HUES6 (cell line): ENCODE measurements at regions not wholly inside any gene's neighbourhood (a gene's known extent, or its start where the extent isn't known, plus 50 kb on each side); places are given as distances from the start of the nearest gene placed in this dataset.

Experiments used
- H3K27ac ChIP-seq: 2 replicates; pipeline ENCODE4 v1.7.0; 2013; ENCODE audit warnings: low read depth, mild to moderate bottlenecking, low read length, inconsistent platforms
- H3K27me3 ChIP-seq: 2 replicates; pipeline ENCODE4 v1.6.1; 2013; ENCODE audit warnings: low read length; ENCODE audit not compliant: control insufficient read depth, insufficient read depth
- H3K36me3 ChIP-seq: 2 replicates; pipeline ENCODE4 v1.6.1; 2013; ENCODE audit warnings: low read length; ENCODE audit not compliant: control insufficient read depth, insufficient read depth
- H3K4me1 ChIP-seq: 2 replicates; pipeline ENCODE4 v1.6.1; 2013; ENCODE audit warnings: low read length; ENCODE audit not compliant: control insufficient read depth, insufficient read depth
- H3K4me3 ChIP-seq: 2 replicates; pipeline ENCODE4 v1.5.1; 2013; ENCODE audit warnings: low read depth, low read length
- H3K9ac ChIP-seq: one replicate; pipeline ENCODE4 v1.6.1; 2013; ENCODE audit warnings: mild to moderate bottlenecking, low read length
- H3K9me3 ChIP-seq: 2 replicates; pipeline ENCODE4 v1.6.1; 2013; ENCODE audit warnings: low read depth, low read length; ENCODE audit not compliant: control insufficient read depth, insufficient read depth

DNA sequence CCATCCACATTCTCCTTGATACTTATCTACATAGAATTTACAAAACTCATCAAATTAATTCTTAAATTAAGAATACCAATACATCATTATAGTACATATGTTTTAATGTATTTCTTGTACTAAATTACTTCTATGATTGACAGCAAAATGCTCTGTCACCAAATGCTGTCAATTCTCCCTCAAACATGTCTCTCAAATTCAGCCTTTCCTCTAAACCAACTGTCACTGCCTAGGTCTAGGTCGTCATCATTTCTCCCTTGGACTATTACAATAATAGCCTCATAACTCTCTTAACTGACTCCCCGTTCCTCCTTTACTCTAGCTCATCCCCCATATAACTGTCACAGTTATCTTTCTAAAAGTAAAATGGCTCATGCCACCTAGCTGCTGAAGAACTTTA, 279.7 kb upstream of the FSTL5 start:
- Histone ChIP-seq H3K9ac (no peak overlapping the region), H3K27me3 (no peaks in the 10 kb centered on the region), H3K36me3 (no peaks in the 10 kb centered on the region), H3K4me3 (no peak overlapping the region), H3K27ac (no peak overlapping the region), H3K9me3 (no peaks in the 10 kb centered on the region), H3K4me1 (no peaks in the 10 kb centered on the region)

DNA sequence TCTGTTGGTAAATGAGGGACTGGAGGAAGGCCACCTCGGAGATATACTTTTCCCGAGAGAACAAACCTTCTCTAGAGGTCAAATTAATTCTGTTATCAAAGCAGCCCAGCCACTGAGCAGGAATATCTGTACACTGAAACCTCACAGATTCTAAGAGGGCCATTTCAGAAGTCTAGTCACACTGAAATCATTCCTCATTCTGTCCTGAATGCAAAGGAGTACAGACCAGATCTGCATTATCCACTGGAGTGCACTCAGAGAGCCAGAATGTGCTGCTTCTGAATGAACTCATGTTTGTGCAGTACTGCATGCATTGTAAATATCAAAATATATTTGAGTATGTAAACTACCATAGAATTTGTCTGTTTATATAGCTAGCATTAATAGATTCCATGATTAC, 278.3 kb upstream of the FSTL5 start:
- Histone ChIP-seq H3K9me3 (no peaks in the 10 kb centered on the region), H3K9ac (no peak overlapping the region), H3K27ac (no peak overlapping the region), H3K4me3 (no peak overlapping the region), H3K36me3 (no peaks in the 10 kb centered on the region), H3K27me3 (no peaks in the 10 kb centered on the region), H3K4me1 (no peaks in the 10 kb centered on the region)

DNA sequence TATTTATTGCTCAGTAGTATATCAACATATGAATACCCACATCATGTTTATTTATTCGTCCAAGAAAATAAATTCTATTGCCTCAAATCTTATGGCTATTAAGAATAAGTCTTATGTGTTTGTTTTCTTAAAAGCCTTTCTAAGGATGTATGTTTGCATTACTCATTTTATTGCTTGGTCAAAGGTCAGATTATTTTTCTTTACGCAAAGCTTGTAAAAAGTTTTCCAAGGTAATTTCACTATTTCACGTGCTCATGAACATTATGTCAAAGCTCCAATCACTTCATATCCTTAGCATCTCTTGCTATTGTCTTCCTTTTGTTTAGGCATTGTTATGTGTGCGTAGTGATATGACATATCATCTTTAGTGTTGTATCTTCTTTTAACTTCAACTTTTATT, 258.5 kb upstream of the FSTL5 start:
- Histone ChIP-seq H3K4me3 (no peak overlapping the region), H3K27ac (no peak overlapping the region), H3K36me3 (no peaks in the 10 kb centered on the region), H3K27me3 (no peaks in the 10 kb centered on the region), H3K9ac (no peak overlapping the region), H3K9me3 (no peaks in the 10 kb centered on the region), H3K4me1 (no peaks in the 10 kb centered on the region)

DNA sequence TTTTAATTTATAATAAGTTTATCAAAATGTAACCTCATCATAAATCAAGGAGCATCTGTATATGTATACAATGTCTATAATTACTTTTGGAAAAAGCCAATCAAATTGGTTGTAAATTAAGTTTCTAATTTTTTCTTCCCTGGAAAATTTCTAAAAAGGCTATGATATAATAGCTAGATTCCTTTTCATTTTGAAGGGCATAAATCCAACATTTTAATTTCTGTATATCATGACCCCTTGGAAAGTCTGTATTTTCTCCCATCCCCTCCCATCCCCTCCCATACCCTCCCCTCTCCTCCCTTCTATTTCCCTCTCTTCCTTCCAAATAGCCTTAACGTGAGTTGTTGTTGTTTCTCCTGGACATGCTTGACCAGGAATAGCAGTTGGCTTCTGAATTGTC, 247.1 kb upstream of the FSTL5 start:
- Histone ChIP-seq H3K9ac (no peak overlapping the region), H3K9me3 (no peaks in the 10 kb centered on the region)

DNA sequence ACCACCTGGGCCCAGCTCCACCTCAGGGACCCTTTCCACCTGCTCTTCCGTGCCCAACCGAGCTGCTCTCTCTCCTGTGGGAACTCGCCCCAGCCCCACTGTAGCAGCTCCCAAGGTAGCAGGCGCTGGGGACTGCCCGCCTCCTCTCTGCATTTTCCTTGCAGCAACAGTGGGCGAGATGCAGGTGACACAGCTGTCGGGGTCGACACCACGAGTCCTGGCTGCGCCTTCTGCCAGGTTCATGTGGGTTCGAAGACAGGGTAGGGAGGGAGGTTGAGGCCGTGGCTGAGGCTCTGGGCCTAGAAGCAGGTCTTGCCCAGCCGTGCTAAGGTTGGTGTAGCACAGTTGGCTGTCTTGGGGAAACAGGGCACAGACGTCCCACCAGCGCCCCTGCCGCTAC, 245.2 kb upstream of the FSTL5 start:
- H3K27ac ChIP-seq = no peak overlapping the region
- no peaks in the 10 kb centered on the region for H3K36me3 ChIP-seq
- H3K4me1 ChIP-seq = no peaks in the 10 kb centered on the region
- no peak overlapping the region for H3K4me3 ChIP-seq
- no peaks in the 10 kb centered on the region for H3K27me3 ChIP-seq
- H3K9ac ChIP-seq = no peak overlapping the region
- H3K9me3 ChIP-seq = no peaks in the 10 kb centered on the region

More for the DNA sequence above, 247.1 kb upstream of the FSTL5 start:
- no peak overlapping the region for H3K4me3 ChIP-seq
- no peak overlapping the region for H3K27ac ChIP-seq
- H3K4me1 ChIP-seq = no peaks in the 10 kb centered on the region
- H3K36me3 ChIP-seq = no peaks in the 10 kb centered on the region
- no peaks in the 10 kb centered on the region for H3K27me3 ChIP-seq

DNA sequence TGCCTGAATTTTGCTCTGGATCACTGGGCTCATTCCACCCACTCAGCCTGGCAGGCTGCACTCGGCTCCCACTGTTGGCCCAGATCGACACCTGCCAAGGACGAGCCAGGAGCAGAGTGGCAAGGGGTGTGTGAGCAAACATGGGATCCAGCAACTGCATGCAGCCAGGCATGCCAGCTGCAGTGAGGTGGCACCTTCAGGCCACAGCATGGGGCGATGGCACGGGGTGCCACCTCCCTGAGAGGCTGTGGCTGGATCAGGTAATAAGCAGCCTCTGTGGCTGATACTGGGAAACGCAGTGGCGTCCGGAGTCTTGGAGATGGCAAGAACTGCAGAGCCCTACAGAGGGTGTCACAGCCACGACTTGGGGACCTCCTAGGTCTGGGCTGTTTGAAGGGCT, 244.5 kb upstream of the FSTL5 start:
- Histone ChIP-seq H3K9me3 (no peaks in the 10 kb centered on the region), H3K9ac (no peak overlapping the region)

DNA sequence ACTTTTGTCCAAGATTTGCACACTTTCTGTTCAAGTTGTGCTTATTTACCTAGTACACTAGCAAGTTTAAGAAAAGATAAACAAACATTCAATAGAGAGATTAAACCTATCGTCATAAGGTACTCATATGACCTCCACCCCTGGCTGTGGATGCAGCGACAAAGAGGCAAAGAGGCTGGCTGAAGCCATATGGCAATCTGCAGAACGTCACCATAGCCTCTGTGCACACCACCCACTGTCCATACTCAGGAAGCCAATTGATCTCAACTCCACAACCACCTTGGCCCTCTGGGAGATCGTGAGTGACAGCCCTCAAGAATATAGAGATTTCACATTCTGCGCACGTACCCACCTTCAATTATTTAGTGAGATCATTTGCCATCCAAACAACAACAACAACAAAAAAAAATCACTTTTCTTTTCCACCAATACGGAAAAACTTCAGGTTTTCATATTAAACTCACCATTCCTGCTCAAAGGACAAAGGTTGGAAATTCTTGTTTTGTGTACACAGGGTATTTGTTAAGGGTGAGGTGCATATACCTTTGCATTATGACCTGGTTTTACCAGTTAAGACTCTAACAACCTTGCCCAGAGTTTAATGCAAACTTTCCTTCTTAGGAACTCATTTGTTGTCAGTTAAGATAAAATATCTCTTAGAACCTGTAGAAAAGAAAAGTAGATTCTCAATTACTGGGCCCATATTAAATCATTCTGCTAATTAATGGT, 243.0 kb upstream of the FSTL5 start:
- Histone ChIP-seq H3K27ac (no peak overlapping the region), H3K9me3 (no peaks in the 10 kb centered on the region), H3K36me3 (no peaks in the 10 kb centered on the region), H3K9ac (no peak overlapping the region), H3K27me3 (no peaks in the 10 kb centered on the region), H3K4me3 (no peak overlapping the region), H3K4me1 (no peaks in the 10 kb centered on the region)

More for the DNA sequence above, 244.5 kb upstream of the FSTL5 start:
- Histone ChIP-seq H3K4me1 (no peaks in the 10 kb centered on the region), H3K4me3 (no peak overlapping the region), H3K27ac (no peak overlapping the region), H3K27me3 (no peaks in the 10 kb centered on the region), H3K36me3 (no peaks in the 10 kb centered on the region)

DNA sequence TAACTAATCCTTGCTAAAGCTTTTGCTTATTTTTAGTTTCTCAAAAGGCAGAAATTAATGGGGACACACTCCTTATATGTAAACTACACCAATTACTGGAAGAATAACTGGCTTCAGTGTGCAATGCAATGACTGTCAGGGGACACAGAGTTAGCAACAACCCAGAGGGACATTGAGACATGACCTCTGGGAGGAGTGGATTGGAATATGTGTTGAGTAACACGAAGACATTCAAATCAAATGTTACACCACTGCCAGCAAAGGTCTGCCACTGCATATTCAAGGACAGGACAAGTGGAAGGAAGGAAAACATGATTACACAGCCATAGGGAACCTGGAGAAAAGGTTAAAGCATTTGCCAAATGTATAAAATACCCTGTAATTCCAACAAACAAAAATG, 240.1 kb upstream of the FSTL5 start:
- H3K36me3 ChIP-seq = no peaks in the 10 kb centered on the region
- no peaks in the 10 kb centered on the region for H3K27me3 ChIP-seq
- H3K4me3 ChIP-seq = no peak overlapping the region
- no peaks in the 10 kb centered on the region for H3K4me1 ChIP-seq
- no peaks in the 10 kb centered on the region for H3K9me3 ChIP-seq
- no peak overlapping the region for H3K9ac ChIP-seq
- H3K27ac ChIP-seq = no peak overlapping the region

DNA sequence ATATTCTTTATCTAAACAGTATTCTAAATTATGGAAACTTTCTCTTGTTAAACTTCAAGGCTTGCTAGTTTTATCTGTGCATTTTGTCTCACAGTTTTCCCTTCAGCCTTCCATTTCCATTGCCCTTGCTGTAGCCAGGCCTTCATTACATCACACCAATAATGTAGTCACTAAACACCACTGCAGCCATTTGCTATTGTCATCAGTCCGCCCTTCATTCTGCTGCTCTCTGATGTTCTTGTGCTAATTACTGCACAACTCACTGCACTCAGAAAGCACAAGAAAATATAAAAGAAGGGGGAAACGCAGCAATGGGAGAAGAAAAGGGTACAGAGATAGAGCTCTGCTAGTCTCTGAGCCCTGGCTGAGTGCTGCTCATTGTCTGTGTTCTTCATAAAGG, 239.6 kb upstream of the FSTL5 start:
- H3K9me3 ChIP-seq = no peaks in the 10 kb centered on the region
- no peak overlapping the region for H3K9ac ChIP-seq
- no peaks in the 10 kb centered on the region for H3K4me1 ChIP-seq
- no peak overlapping the region for H3K4me3 ChIP-seq
- H3K36me3 ChIP-seq = no peaks in the 10 kb centered on the region
- no peaks in the 10 kb centered on the region for H3K27me3 ChIP-seq
- H3K27ac ChIP-seq = no peak overlapping the region

DNA sequence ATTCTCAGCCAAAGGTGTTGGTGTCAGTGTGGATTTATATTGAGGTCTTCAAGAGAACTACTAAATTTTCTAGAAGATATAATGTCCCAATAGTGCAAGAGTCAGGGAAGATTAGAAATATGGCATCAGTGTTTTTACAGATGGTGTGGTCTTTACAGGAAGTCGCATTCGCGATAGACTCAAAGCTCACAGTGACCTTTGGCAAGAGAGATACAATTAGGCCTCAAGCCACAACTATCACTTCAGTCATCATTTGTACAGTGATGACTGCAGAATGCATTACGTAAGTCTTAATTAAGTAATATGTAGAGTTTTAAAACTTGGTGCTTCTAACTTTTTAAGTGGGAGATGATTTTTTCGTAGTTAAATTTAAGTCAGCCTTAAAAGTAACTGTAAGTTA, 237.2 kb upstream of the FSTL5 start:
- Histone ChIP-seq H3K27ac (no peak overlapping the region), H3K27me3 (no peaks in the 10 kb centered on the region), H3K36me3 (no peaks in the 10 kb centered on the region), H3K4me3 (no peak overlapping the region), H3K4me1 (no peaks in the 10 kb centered on the region), H3K9ac (no peak overlapping the region), H3K9me3 (no peaks in the 10 kb centered on the region)

DNA sequence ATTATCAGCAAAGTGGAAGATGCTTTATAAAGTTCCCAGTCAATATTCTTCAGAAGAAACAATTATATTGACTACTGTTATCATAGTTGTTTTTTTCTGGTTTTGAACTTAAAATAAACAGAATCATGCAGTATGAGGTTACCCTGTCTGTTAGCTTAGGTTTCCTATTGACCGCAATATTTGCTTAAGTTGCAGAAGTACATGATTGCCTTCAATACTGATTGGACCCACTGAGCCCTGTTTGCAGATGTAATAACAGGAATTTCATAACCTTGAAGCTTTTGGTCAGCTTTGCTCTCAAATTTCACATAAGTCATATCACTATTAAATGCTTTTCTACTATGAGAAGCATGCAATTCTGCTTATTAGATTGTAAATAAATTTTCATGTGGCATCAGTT, 229.1 kb upstream of the FSTL5 start:
- no peak overlapping the region for H3K27ac ChIP-seq
- no peaks in the 10 kb centered on the region for H3K27me3 ChIP-seq
- H3K9ac ChIP-seq = no peak overlapping the region
- H3K4me1 ChIP-seq = no peaks in the 10 kb centered on the region
- no peaks in the 10 kb centered on the region for H3K9me3 ChIP-seq
- no peak overlapping the region for H3K4me3 ChIP-seq
- no peaks in the 10 kb centered on the region for H3K36me3 ChIP-seq

DNA sequence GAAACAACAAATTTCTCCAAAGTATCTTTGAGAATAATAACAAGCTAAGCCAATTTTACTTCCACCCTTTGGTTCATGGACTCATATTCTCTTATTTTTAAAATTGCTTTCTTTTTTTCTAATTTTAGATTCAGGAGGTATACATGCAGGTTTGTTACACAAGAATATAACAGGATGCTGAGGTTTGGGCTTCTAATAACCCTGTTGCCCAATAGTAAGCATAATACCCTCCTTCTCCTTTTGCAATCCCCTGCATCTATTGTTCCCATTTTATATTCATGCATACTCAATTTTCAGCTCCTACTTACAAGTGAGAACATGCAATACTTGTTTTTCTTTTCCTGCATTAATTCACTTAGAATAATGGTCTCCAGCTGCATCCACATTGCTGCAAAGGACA, 202.3 kb upstream of the FSTL5 start:
- H3K9ac ChIP-seq = no peak overlapping the region
- no peaks in the 10 kb centered on the region for H3K9me3 ChIP-seq
- H3K4me3 ChIP-seq = no peak overlapping the region
- H3K36me3 ChIP-seq = no peaks in the 10 kb centered on the region
- no peaks in the 10 kb centered on the region for H3K27me3 ChIP-seq
- H3K4me1 ChIP-seq = peaks cover 3% of the 10 kb centered on the region; the same call in 1 of the 2 replicates
- no peak overlapping the region for H3K27ac ChIP-seq
